Calu3 (cell line): ENCODE measurements at regions not wholly inside any gene's neighbourhood (a gene's known extent, or its start where the extent isn't known, plus 50 kb on each side); places are given as distances from the start of the nearest gene placed in this dataset.

Source experiments
- BruUV-seq: library from RNA; stranded (reverse); fragments of 400-500 nt; replicated peaks from 2 replicates; lab custom pipeline; 2021; lab: Mats Ljungman, UMichigan
- CTCF ChIA-PET: fragments of 300-600 bp; sonication (Branson Sonifier 250); formaldehyde crosslinking; loops from one replicate; lab custom pipeline; 2022; ENCODE audit warnings: antibody characterized with exemption; lab: Charles Lee
- DNase-seq: peaks from one replicate; pipeline ENCODE4 v3.0.0; 2022
- H3K27ac Mint-ChIP-seq: one replicate; pipeline ENCODE4 v1.8.0; 2022; ENCODE audit warnings: mixed read lengths; ENCODE audit not compliant: unreplicated experiment
- H3K27me3 Mint-ChIP-seq: one replicate; pipeline ENCODE4 v1.8.0; 2022; ENCODE audit warnings: mixed read lengths; ENCODE audit not compliant: unreplicated experiment
- H3K36me3 Mint-ChIP-seq: one replicate; pipeline ENCODE4 v1.8.0; 2022; ENCODE audit warnings: mild to moderate bottlenecking, moderate library complexity, mixed read lengths; ENCODE audit not compliant: insufficient read depth, unreplicated experiment
- H3K4me1 Mint-ChIP-seq: one replicate; pipeline ENCODE4 v1.8.0; 2022; ENCODE audit warnings: mild to moderate bottlenecking, low read depth, mixed read lengths; ENCODE audit not compliant: unreplicated experiment
- H3K4me3 Mint-ChIP-seq: one replicate; pipeline ENCODE4 v1.8.0; 2022; ENCODE audit warnings: mild to moderate bottlenecking, low read depth, moderate library complexity, mixed read lengths; ENCODE audit not compliant: unreplicated experiment
- H3K9me3 Mint-ChIP-seq: one replicate; pipeline ENCODE4 v1.8.0; 2022; ENCODE audit warnings: low read depth, mixed read lengths; ENCODE audit not compliant: unreplicated experiment
- CTCF ChIP-seq: fragments of 200-600 bp; IDR thresholded peaks from one replicate; pipeline ENCODE4 v1.8.0; 2022; ENCODE audit warnings: antibody characterized with exemption; ENCODE audit not compliant: unreplicated experiment
- intact Hi-C: fragments of 100-400 bp; cut with micrococcal nuclease; formaldehyde crosslinking; loops from one replicate; pipeline ENCODE4 v1.10.0; 2022; ENCODE audit not compliant: unreplicated experiment

GRCh38 chr1:232555494-232556210 is 74.3 kb downstream of the SIPA1L2 start:
- H3K4me1 Mint-ChIP-seq = no peaks in the 10 kb centered on the region
- CTCF ChIA-PET = interaction anchor here (0.7 kb wide), 1 partner anchor 1469 kb away, joined by 4 read pairs; no protein-coding TSS in a partner anchor
- BruUV-seq = no TSS peak
- H3K27ac Mint-ChIP-seq = no peak overlapping the region
- intact Hi-C loops = no loop called here
- H3K4me3 Mint-ChIP-seq = no peak overlapping the region
- no peak for DNase-seq
- TF ChIP-seq CTCF = no peak
- H3K9me3 Mint-ChIP-seq = no peaks in the 10 kb centered on the region
- H3K27me3 Mint-ChIP-seq = no peaks in the 10 kb centered on the region
- H3K36me3 Mint-ChIP-seq = no peaks in the 10 kb centered on the region

- no peak overlapping the region for H3K4me3 Mint-ChIP-seq
- CTCF ChIA-PET = no interaction called here
- no peaks in the 10 kb centered on the region for H3K27me3 Mint-ChIP-seq
- no peaks in the 10 kb centered on the region for H3K36me3 Mint-ChIP-seq
- no peak for TF ChIP-seq CTCF
- intact Hi-C loops = no loop called here
- H3K9me3 Mint-ChIP-seq = no peaks in the 10 kb centered on the region
- no TSS peak for BruUV-seq
- no peak overlapping the region for H3K27ac Mint-ChIP-seq
- no peaks in the 10 kb centered on the region for H3K4me1 Mint-ChIP-seq
- no peak for DNase-seq
Measured at GRCh38 chr1:232554409-232554808, 75.5 kb downstream of the SIPA1L2 start.

GRCh38 chr1:232553809-232554208 is 76.1 kb downstream of the SIPA1L2 start:
- no peaks in the 10 kb centered on the region for H3K27me3 Mint-ChIP-seq
- intact Hi-C loops = no loop called here

GRCh38 chr1:232553050-232553754 is 76.7 kb downstream of the SIPA1L2 start:
- Mint-ChIP-seq H3K27ac (no peak overlapping the region), H3K9me3 (peaks cover 2% of the 10 kb centered on the region), H3K4me3 (no peak overlapping the region), H3K4me1 (no peaks in the 10 kb centered on the region), H3K36me3 (no peaks in the 10 kb centered on the region), H3K27me3 (no peaks in the 10 kb centered on the region)
- CTCF ChIA-PET = no interaction called here
- no peak for DNase-seq
- TF ChIP-seq CTCF = no peak
- no TSS peak for BruUV-seq
- intact Hi-C loops = no loop called here

More at GRCh38 chr1:232553809-232554208, 76.1 kb downstream of the SIPA1L2 start:
- CTCF ChIA-PET = no interaction called here
- Mint-ChIP-seq H3K4me1 (no peaks in the 10 kb centered on the region), H3K4me3 (no peak overlapping the region), H3K36me3 (no peaks in the 10 kb centered on the region), H3K9me3 (no peaks in the 10 kb centered on the region), H3K27ac (no peak overlapping the region)
- DNase-seq = no peak
- no TSS peak for BruUV-seq
- no peak for TF ChIP-seq CTCF
